ENCODE measurements at regions not wholly inside any gene's neighbourhood (a gene's known extent, or its start where the extent isn't known, plus 50 kb on each side); places are given as distances from the start of the nearest gene placed in this dataset.

DNA sequence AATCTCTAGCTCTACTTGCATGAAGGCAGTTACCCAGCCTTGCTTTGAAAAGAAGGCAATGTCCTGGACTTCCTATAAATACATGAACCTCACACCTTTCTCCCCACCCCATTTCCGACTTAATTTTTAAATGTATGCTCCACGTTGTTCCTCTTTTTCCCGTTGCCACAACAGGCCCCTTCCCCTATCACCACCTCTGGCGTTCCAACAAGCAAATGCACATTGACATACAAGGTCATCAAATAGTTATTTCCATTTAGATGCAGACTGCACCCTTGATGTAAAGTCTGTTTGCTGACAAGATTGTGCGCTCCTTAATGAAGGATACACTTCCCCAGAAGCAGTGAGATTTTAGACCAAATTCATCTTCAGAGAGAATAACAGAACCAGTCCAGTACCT lies 260.7 kb upstream of the UMPS start:
- Histone ChIP-seq H2AFZ (ENCODE audit: low read depth, low read length, severe bottlenecking) (no peak overlapping the region), H3K9me3 (ENCODE audit: insufficient read depth, low read length) (no peaks in the 10 kb centered on the region), H3K27ac (ENCODE audit: low read depth, low read length) (no peak overlapping the region), H3K9me2 (replicated peaks; ENCODE audit: insufficient read depth, low read length) (no peaks in the 10 kb centered on the region), H3K9ac (ENCODE audit: low read length) (no peak overlapping the region), H3K36me3 (ENCODE audit: low read length) (no peaks in the 10 kb centered on the region), H4K20me1 (ENCODE audit: low read depth, low read length) (no peaks in the 10 kb centered on the region), H3K4me3 (ENCODE audit: insufficient read depth, low read length, poor library complexity, severe bottlenecking) (no peak overlapping the region), H3K79me2 (ENCODE audit: insufficient read depth, low read length) (no peaks in the 10 kb centered on the region), H3F3A (ENCODE audit: insufficient read depth) (no peaks in the 10 kb centered on the region), H3K4me2 (ENCODE audit: low read depth, low read length, poor library complexity, severe bottlenecking) (no peak overlapping the region), H3K27me3 (ENCODE audit: low read length) (no peaks in the 10 kb centered on the region)
- TF ChIP-seq EZH2phosphoT487 (conservative IDR thresholded peaks at IDR 0.05; ENCODE audit: low read length): no peak
- TF ChIP-seq, protein P1, sequence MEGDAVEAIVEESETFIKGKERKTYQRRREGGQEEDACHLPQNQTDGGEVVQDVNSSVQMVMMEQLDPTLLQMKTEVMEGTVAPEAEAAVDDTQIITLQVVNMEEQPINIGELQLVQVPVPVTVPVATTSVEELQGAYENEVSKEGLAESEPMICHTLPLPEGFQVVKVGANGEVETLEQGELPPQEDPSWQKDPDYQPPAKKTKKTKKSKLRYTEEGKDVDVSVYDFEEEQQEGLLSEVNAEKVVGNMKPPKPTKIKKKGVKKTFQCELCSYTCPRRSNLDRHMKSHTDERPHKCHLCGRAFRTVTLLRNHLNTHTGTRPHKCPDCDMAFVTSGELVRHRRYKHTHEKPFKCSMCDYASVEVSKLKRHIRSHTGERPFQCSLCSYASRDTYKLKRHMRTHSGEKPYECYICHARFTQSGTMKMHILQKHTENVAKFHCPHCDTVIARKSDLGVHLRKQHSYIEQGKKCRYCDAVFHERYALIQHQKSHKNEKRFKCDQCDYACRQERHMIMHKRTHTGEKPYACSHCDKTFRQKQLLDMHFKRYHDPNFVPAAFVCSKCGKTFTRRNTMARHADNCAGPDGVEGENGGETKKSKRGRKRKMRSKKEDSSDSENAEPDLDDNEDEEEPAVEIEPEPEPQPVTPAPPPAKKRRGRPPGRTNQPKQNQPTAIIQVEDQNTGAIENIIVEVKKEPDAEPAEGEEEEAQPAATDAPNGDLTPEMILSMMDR (IDR thresholded peaks at IDR 0.05; ENCODE audit: insufficient read depth, low read length, poor library complexity, severe bottlenecking): no peak

GRCh38 chr3:124478830-124479229 lies 251.4 kb upstream of the UMPS start:
- Histone ChIP-seq H3K36me3 (ENCODE audit: low read length) (no peaks in the 10 kb centered on the region), H3K4me3 (ENCODE audit: insufficient read depth, low read length, poor library complexity, severe bottlenecking) (no peak overlapping the region), H3K27ac (ENCODE audit: low read depth, low read length) (no peak overlapping the region), H3K79me2 (ENCODE audit: insufficient read depth, low read length) (no peaks in the 10 kb centered on the region), H3K4me2 (ENCODE audit: low read depth, low read length, poor library complexity, severe bottlenecking) (no peak overlapping the region), H3K9ac (ENCODE audit: low read length) (no peak overlapping the region), H3K27me3 (ENCODE audit: low read length) (no peaks in the 10 kb centered on the region), H4K20me1 (ENCODE audit: low read depth, low read length) (no peaks in the 10 kb centered on the region), H3K9me2 (replicated peaks; ENCODE audit: insufficient read depth, low read length) (no peaks in the 10 kb centered on the region), H3F3A (ENCODE audit: insufficient read depth) (no peaks in the 10 kb centered on the region), H2AFZ (ENCODE audit: low read depth, low read length, severe bottlenecking) (no peak overlapping the region), H3K9me3 (ENCODE audit: insufficient read depth, low read length) (no peaks in the 10 kb centered on the region)
- TF ChIP-seq, protein P1 (IDR thresholded peaks at IDR 0.05; ENCODE audit: insufficient read depth, low read length, poor library complexity, severe bottlenecking): no peak
- no peak for TF ChIP-seq EZH2phosphoT487 (conservative IDR thresholded peaks at IDR 0.05; ENCODE audit: low read length)

- no peak for TF ChIP-seq EZH2phosphoT487 (conservative IDR thresholded peaks at IDR 0.05; ENCODE audit: low read length)
- TF ChIP-seq, protein P1 (IDR thresholded peaks at IDR 0.05; ENCODE audit: insufficient read depth, low read length, poor library complexity, severe bottlenecking): no peak
Observed at GRCh38 chr3:124483915-124484470, 246.3 kb upstream of the UMPS start.

More at GRCh38 chr3:124483915-124484470, 246.3 kb upstream of the UMPS start:
- Histone ChIP-seq H3K79me2 (ENCODE audit: insufficient read depth, low read length) (no peaks in the 10 kb centered on the region), H3F3A (ENCODE audit: insufficient read depth) (no peaks in the 10 kb centered on the region), H3K4me3 (ENCODE audit: insufficient read depth, low read length, poor library complexity, severe bottlenecking) (no peak overlapping the region), H3K27me3 (ENCODE audit: low read length) (no peaks in the 10 kb centered on the region), H3K36me3 (ENCODE audit: low read length) (no peaks in the 10 kb centered on the region), H3K9me3 (ENCODE audit: insufficient read depth, low read length) (no peaks in the 10 kb centered on the region), H3K9ac (ENCODE audit: low read length) (no peak overlapping the region), H2AFZ (ENCODE audit: low read depth, low read length, severe bottlenecking) (no peak overlapping the region), H3K4me2 (ENCODE audit: low read depth, low read length, poor library complexity, severe bottlenecking) (no peak overlapping the region), H3K27ac (ENCODE audit: low read depth, low read length) (no peak overlapping the region), H3K9me2 (replicated peaks; ENCODE audit: insufficient read depth, low read length) (no peaks in the 10 kb centered on the region), H4K20me1 (ENCODE audit: low read depth, low read length) (no peaks in the 10 kb centered on the region)

Measured in SU-DHL-6 (cell line).